HG02870 (cell line): ENCODE measurements at regions not wholly inside any gene's neighbourhood (a gene's known extent, or its start where the extent isn't known, plus 50 kb on each side); places are given as distances from the start of the nearest gene placed in this dataset.

Source experiments
- ATAC-seq: cut with Tn5 transposase; IDR thresholded peaks from one replicate; pipeline ENCODE4 v1.9.1; 2021; ENCODE audit warnings: mild to moderate bottlenecking, moderate library complexity; ENCODE audit not compliant: unreplicated experiment

GRCh38 chr12:42648061-42648460 lies 58.5 kb upstream of the PRICKLE1 start:
- ATAC-seq: no peak

DNA sequence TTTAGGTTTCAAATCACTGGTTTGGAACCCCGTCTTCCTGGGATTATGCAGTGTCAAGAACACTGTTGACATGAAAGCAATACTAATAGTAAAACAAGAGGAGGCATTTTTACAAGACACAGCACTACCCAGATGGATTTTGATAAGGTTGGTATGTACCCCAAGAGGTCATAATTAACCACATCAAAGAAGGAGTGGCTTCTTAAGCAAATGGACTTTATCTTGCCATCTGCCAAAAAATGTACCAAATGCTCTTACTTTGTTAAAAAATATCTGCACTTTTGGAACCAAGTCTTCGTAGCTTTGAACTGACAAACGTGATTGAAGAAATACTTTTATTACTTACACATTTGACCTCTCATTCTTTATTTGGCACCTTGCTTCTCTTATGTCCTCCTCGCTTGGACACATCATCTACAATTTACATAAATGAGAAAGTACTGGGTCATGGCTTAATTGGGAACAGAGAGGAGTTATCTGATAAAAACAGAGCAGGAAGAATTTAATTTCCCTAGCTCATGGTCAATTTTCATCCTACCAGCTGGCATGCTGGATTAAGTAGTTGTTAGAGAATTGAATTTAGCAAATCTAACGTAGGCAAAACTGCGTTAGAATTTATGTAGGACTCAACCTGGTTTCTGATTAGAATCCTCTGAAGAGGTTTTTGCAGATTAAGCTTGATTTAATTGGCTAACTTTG lies 54.5 kb upstream of the PRICKLE1 start:
- no peak for ATAC-seq

- ATAC-seq: no peak
Observed at GRCh38 chr12:42641221-42641885, 51.8 kb upstream of the PRICKLE1 start.

DNA sequence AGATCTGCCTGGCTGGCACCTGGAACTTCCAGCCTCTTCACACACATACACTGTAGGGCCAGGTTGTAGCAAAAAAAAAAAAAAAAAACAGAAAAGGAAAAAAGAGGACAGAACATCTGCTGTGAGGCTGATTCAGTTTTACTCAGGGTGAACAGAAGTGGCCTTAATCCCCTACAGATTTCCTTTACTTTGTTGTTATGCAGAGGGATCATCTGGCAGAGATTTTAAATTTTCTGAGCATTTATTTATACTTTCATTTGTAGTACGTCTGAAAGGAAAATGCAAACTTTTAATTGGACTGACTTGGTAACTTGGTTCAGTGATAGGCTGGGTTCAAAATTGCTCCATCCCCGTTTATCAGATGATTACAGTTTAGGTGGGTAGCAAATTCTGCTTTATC lies 50.8 kb upstream of the PRICKLE1 start:
- ATAC-seq: no peak

GRCh38 chr12:42639556-42639955 lies 50.0 kb upstream of the PRICKLE1 start:
- ATAC-seq: no peak
